ENCODE measurements at regions not wholly inside any gene's neighbourhood (a gene's known extent, or its start where the extent isn't known, plus 50 kb on each side); places are given as distances from the start of the nearest gene placed in this dataset.

GRCh38 chr17:65277576-65277975 is 140.4 kb downstream of the RGS9 start:
- H3K9me3 ChIP-seq: no peaks in the 10 kb centered on the region
- Mint-ChIP-seq H3K9me3 (peaks cover 0 to 1% (median under 1%) of the 10 kb centered on the region in 3 donors), H3K36me3 (no peaks in the 10 kb centered on the region), H3K4me3 (no peak overlapping the region), H3K27me3 (peaks cover 15 to 17% of the 10 kb centered on the region in 2 donors), H3K4me1 (peaks cover 8 to 10% (median 10%) of the 10 kb centered on the region in 3 donors), H3K27ac (no peak overlapping the region)
- 9% methylated on average over 7 of the region's 10 CpGs for WGBS (ENCODE audit: insufficient coverage)
- no peak overlapping the region for H3K27ac ChIP-seq (ENCODE audit: low read length)
- H3K36me3 ChIP-seq (ENCODE audit: control insufficient read depth in 2 of 2, extremely low read depth in 1 of 2, insufficient read depth in 1 of 2, low read length in 1 of 2): no peaks in the 10 kb centered on the region
- ChIA-PET CTCF (no interaction called here), POLR2A (interaction anchor here in 1 of 2 donors (0.6 kb wide), 1 partner anchor 316 kb away, joined by 3 read pairs; no protein-coding TSS in a partner anchor)
- no peak overlapping the region for H3K4me3 ChIP-seq (ENCODE audit: control insufficient read depth in 1 of 2, extremely low read depth in 1 of 2, low read length in 1 of 2)
- ATAC-seq (replicated peaks in 1 of 4): no peak
- H3K27me3 ChIP-seq (replicated peaks in 1 of 2; ENCODE audit: control insufficient read depth in 2 of 2, extremely low read depth in 1 of 2, insufficient read depth in 2 of 2, low read length in 1 of 2): peaks cover 0 to 10% of the 10 kb centered on the region in 2 experiments
- no peak for DNase-seq
- H3K4me1 ChIP-seq (ENCODE audit: control insufficient read depth in 1 of 2, extremely low read depth in 1 of 2, insufficient read depth in 2 of 2, low read length in 2 of 2): no peaks in the 10 kb centered on the region
